ENCODE measurements at regions not wholly inside any gene's neighbourhood (a gene's known extent, or its start where the extent isn't known, plus 50 kb on each side); places are given as distances from the start of the nearest gene placed in this dataset.

GRCh38 chr18:78612318-78612717, 367.3 kb upstream of the SALL3 start:
- no peak for DNase-seq

GRCh38 chr18:78612801-78613200, 366.8 kb upstream of the SALL3 start:
- no peak for DNase-seq

GRCh38 chr18:78618726-78619125, 360.9 kb upstream of the SALL3 start:
- DNase-seq = no peak

- DNase-seq = no peak
Measured at GRCh38 chr18:78619854-78620253, 359.8 kb upstream of the SALL3 start.

- DNase-seq = no peak
Measured at GRCh38 chr18:78620326-78620725, 359.3 kb upstream of the SALL3 start.

- no peak for DNase-seq
Measured at GRCh38 chr18:78621141-78621755, 358.4 kb upstream of the SALL3 start.

- no peak for DNase-seq
Measured at GRCh38 chr18:78622251-78622906, 357.2 kb upstream of the SALL3 start.

- DNase-seq = no peak
Measured at GRCh38 chr18:78622907-78623541, 356.6 kb upstream of the SALL3 start.

- no peak for DNase-seq
Measured at GRCh38 chr18:78624646-78625279, 354.9 kb upstream of the SALL3 start.

GRCh38 chr18:78625847-78626246, 353.8 kb upstream of the SALL3 start:
- no peak for DNase-seq

GRCh38 chr18:78627551-78628346, 351.9 kb upstream of the SALL3 start:
- DNase-seq = no peak

- DNase-seq = no peak
Measured at GRCh38 chr18:78629426-78629825, 350.2 kb upstream of the SALL3 start.

GRCh38 chr18:78630356-78630755, 349.3 kb upstream of the SALL3 start:
- DNase-seq = no peak

- no peak for DNase-seq
Measured at GRCh38 chr18:78630981-78631510, 348.6 kb upstream of the SALL3 start.

- DNase-seq = no peak
Measured at GRCh38 chr18:78632111-78632541, 347.5 kb upstream of the SALL3 start.

- no peak for DNase-seq
Measured at GRCh38 chr18:78634061-78634696, 345.4 kb upstream of the SALL3 start.

- DNase-seq = no peak
Measured at GRCh38 chr18:78635093-78635800, 344.4 kb upstream of the SALL3 start.

GRCh38 chr18:78636260-78636659, 343.4 kb upstream of the SALL3 start:
- DNase-seq = no peak

- no peak for DNase-seq
Measured at GRCh38 chr18:78637442-78638402, 341.9 kb upstream of the SALL3 start.
